Cardiac septum (tissue), 1 donor: ENCODE measurements at regions not wholly inside any gene's neighbourhood (a gene's known extent, or its start where the extent isn't known, plus 50 kb on each side); places are given as distances from the start of the nearest gene placed in this dataset.
"Not testable (repeated sequence)": the region's sequence is repeated elsewhere in the genome, so short reads cannot be mapped to it uniquely, and the experiment has no call there.

Experiments used
- DNase-seq: peaks from one replicate; pipeline ENCODE4 v3.0.0-alpha.2; 2020; ENCODE audit warnings: low spot score
- intact Hi-C: fragments of 100-400 bp; cut with DNase I; formaldehyde crosslinking; loops from one replicate; pipeline ENCODE4 v1.14.0; 2022
- donor health status: DM: no; HTN: no; CAD: no.

DNA sequence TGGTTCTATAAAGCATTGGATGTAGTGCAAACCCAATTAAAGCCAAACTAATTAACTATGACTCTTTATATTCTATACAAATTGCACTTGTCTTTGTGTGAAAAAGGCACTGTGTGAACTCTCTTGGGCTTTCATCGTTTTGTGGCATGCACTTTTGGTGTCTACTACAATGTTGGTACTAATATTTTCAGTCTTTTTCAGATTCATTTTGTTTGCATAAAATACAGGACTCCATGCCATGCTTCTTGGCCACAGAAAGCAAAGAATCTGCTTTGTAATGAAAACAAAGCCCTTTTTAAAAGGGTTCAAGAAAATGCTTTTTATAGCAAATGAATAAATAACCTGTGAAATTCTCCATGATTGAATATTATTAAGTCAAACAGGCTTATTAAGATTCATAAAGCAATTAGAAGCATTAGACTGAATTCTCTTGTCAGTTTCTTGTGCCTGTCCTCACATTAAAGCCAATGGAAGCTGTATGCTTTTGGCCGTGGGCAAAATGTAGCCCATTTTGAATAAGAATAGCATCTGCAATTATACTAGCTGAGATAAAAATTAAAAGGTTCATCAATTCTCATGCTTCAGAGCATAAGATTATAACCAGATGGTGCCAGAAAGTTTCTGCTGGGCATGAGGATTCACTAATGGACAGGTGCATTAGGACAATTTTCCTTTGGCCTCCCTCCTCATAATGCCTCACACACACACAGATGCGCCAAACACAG, 1665.2 kb downstream of the SUCLG1 start:
- DNase-seq: no peak

DNA sequence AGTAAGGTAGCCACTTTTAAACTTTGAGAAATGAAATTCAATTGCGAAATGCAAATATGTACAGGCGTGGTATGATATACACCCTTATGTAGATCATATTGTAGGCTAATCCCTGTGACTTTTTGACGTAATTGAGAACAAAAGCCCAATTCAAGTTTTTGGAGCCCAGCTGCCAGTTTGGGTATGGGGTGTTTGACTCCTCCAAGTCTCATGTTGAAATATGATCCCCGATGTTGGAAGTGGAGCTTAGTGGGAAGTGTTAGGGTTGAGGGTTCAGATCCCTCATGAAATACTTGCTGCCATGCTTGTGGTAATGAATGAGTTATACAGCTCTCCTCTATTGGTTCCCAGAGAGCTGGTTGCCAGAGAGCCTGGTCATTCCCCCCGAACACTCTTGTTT, 1666.8 kb downstream of the SUCLG1 start:
- intact Hi-C loops: no loop called here
- DNase-seq: no peak

More for the DNA sequence above, 1665.2 kb downstream of the SUCLG1 start:
- intact Hi-C loops: no loop called here

DNA sequence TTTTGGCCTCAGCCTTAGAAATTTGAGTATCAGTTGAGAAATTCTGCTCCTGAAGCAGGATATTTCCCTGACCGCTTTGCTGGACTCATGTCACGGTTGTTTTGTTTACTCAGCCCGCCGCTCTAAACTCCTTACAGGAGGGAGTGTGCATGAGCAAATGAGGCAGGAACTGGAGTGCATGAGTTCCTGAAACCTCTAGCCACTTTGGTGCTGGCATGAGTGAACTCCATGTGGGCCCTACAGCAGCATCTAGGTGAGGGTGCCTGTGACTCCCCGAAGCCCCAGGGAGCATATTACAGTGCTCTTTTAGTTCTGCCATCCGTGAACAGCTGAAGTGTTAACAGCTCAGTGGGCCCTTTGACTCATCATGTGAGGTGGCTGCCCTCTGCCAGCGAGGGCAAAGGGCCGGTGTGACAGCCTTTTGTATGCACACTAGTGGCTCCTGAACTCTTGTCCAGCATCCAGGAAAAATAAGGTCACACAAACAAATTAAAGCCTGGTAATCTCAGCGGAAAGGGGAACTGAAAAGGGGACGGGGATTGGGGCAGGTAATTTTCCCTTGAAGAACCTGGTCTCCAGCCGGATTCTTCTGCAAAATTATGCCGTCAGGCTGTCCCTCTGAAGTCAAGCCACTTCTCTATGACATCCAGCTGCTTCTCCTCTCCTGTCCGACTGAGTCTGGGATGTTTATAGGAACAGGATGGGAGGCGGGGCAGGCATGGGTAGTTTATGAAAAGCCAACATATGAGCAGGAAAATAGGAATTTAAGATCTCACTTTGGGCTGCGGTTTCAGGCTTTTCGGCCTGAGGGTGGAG, 1668.7 kb downstream of the SUCLG1 start:
- no peak for DNase-seq
- intact Hi-C loops: no loop called here

GRCh38 chr2:82789851-82790205, 1669.3 kb downstream of the SUCLG1 start:
- intact Hi-C loops: no loop called here
- DNase-seq: no peak

DNA sequence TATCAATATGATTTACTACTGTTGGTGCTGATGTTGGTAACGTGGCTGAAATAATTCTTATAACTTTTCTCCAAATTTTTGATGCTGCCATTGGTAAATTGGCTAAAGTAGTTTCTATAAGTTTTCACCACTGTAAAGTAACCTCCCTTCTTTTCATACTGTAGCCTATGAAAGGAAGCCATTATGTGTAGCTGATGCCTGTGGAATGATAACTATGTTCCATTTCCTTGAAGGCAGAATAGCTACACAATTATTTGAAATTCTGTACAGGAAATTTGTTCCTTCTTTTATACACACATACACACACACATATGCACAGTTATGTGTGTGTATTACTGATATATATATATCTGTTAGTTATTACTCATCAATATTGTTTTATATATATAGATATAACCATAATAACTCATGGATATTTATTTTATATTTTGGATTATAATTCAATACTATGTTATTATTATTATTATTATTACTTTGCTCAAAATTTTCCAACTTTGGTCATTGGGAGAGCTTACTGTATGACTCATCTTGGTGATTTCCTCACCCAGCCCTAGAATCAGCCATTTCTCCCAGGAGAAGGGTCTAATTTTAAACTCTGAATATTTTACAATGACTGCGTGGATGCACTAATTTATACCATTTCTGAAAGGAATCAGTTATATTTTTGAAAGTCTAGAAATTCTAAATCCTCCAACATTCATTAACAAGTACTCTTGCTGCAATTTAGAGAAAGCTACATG, 1677.7 kb downstream of the SUCLG1 start:
- intact Hi-C loops: no loop called here
- no peak for DNase-seq

DNA sequence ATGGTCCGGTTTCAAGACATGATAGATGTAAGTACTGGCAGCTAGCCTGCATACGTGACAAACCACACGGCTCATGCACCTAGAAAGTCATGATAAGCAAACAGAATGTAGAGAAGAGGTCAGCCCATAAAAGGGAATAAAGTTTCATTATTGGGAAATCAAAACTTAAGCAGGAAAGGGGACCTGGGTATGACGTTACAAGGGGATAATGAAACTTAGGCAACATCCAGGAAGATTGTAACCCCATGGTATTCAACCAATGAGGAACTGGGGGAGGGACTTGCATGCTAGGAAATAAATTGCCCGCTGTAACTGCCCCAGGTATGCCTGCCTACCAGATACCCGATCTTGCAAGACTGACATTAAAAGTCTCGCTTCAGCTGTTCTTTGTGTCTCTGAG, 1679.0 kb downstream of the SUCLG1 start:
- intact Hi-C loops: no loop called here
- no peak for DNase-seq

- intact Hi-C loops: no loop called here
- DNase-seq: no peak
Observed at GRCh38 chr2:82752396-82752795, 1706.7 kb downstream of the SUCLG1 start.

GRCh38 chr2:82748653-82749052, 1710.4 kb downstream of the SUCLG1 start:
- intact Hi-C loops: no loop called here
- DNase-seq: no peak

- intact Hi-C loops: no loop called here
Observed at GRCh38 chr2:82740527-82740926, 1718.6 kb downstream of the SUCLG1 start.

DNA sequence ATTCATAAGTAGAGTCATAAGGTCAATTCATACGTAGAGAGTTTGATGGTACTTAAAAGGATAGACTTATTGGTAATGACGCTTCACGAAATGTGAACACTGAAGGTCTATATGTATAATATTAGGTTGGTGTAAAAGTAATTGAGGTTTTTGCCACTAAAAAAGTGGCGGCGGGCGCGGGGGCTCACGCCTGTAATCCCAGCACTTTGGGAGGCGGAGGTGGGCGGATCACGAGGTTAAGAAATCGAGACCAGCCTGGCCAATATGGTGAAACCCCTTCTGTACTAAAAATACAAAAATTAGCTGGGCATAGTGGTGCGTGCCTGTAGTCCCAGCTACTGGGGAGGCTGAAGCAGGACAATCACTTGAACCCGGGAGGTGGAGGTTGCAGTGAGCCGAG, 1721.1 kb downstream of the SUCLG1 start:
- DNase-seq, intact Hi-C loops: not testable (repeated sequence)

More at GRCh38 chr2:82740527-82740926, 1718.6 kb downstream of the SUCLG1 start:
- no peak for DNase-seq

DNA sequence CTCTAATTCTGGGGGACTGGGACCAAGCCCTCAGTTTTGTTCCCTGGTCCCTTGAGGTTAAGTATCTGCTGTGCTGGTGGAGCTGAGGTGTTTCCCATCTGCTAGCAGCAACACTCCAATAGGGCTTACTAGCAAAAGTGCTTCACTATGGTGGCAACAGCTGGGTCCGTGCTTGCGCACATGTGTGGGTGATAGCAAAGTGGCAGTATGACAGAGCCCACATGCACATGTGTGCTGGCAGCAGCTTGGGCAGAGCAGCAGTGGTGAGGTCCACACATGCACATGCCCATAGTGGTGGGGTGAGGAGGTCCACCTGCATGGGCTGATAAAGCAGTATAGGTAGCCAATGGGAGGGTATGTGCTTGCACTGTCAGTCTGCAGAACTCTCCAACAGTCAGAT, 1723.7 kb downstream of the SUCLG1 start:
- intact Hi-C loops: no loop called here
- DNase-seq: peak; percentile 72

- DNase-seq: no peak
- intact Hi-C loops: no loop called here
Observed at GRCh38 chr2:82731824-82732223, 1727.3 kb downstream of the SUCLG1 start.

DNA sequence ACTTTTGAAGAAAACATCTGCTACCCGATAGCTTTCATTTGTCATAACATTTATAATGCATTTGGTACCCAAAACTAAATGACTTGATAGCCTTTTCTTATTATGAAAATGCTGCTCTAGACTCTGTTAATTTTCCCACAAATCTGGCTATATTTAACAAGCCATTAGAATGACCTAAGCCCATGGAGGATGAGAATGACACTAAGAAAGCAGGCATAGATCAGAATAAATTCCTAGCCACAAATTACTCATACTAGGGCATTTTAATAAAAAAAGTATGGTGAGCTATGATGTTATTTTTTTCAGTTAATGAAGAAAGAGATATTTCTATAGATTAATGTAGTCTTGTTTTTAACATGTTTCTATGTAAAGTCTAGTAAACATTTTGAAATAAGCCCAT, 1728.3 kb downstream of the SUCLG1 start:
- intact Hi-C loops: no loop called here
- no peak for DNase-seq

DNA sequence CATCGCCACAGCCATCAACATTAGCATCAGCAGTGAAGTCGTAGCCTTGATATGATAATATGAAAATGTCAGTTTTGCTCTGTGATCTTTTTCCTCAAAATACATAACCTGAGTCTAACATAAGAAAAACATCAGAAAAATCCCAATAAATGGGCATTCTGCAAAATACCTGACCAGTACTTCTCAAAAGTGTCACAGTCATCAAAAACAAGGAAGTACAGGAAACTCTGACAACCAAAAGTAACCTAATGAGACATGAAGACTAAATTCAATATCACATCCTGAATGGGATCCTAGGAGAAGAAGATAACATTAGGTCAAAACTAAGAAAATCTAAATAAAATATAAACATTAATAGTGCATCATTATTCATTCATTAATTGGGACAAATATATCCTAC, 1731.0 kb downstream of the SUCLG1 start:
- DNase-seq: no peak
- intact Hi-C loops: no loop called here

GRCh38 chr2:82708681-82709080, 1750.4 kb downstream of the SUCLG1 start:
- no peak for DNase-seq
- intact Hi-C loops: no loop called here

- intact Hi-C loops: no loop called here
- DNase-seq: no peak
Observed at GRCh38 chr2:82697231-82697630, 1761.8 kb downstream of the SUCLG1 start.

DNA sequence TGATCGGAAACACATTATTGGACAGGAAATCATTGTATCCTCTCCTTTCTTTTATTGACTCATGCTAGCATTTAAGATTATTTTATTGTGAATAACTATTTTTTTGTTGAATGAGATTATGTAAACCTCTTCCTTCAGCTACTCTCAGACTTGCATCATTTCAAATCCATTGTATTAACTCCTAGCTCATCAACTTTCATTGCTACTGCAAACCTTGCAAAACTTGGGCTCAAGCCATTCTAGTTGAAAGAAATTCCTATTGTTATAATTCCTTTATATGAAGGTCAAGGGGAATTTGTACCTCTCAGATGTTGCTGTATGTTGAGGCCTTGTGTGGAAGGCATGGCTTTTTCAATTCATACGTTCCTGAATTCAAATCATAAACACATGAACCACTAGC, 1764.6 kb downstream of the SUCLG1 start:
- intact Hi-C loops: no loop called here
- DNase-seq: no peak

DNA sequence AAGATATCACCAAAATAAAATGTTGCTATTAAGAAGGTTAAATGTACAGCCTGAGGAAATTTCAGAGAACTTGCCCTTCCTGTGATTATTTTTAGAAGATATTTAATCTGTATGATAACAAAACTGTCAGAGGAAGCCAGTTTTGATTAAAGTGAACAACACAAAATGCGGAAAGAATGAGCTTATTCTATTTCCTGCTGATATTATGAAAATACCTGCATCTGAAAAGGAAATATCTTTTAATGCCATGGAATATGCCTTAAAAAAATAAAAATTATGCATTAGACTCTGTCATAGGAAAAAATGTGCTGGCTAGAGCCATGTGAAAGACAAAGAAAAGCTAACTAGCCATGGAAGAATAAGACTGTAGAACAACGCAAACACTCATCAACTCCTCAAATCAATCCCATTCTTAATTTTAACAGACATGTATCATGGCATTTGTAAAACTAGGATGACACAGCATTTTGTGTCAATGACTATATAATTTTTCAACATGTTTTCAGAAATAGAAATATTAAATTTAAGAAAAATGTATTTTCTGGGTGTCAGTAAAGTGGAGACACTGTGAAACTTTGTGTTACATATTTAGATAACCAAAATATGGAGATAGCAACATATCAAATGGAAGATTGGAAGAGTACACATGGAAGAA, 1768.2 kb downstream of the SUCLG1 start:
- DNase-seq: no peak
- intact Hi-C loops: no loop called here

DNA sequence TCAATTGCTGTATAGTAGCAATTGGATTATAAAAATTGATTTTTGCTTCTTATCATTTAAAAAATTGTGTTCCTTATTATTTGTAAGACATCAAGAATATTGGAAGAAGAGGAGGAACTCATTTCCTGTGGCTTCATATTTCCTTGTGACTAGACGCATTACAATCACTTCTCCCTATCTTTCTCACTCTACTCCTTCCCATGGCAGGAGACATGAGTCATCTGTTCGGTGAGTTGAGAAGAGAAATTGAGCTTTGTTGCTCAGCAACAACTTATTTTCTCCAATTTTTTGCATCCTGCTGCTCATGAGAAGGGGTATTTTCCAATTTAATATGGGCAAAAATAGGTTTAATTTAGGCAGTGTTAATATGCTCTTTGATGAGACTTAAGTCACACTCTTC, 1783.9 kb downstream of the SUCLG1 start:
- intact Hi-C loops: no loop called here
- DNase-seq: no peak

DNA sequence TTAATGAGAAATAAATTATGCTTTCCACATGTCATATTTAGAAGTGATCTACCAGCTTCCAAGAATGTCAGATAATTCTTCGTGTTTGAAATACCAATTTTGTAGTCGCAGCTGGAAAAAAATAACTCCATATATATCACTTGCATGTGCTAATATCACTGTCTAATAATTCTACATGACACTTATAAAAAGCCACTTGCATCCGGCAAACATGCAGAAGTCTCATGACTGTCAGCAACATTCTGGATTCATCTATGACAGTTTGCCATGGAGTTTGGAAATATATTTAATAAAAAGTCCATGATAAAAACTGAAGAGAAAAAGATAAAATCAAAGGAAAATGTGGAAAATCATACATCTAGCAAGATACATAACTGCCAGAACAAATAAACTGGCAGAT, 1784.4 kb downstream of the SUCLG1 start:
- intact Hi-C loops: no loop called here
- DNase-seq: no peak
